GM18867 (cell line): ENCODE measurements at regions not wholly inside any gene's neighbourhood (a gene's known extent, or its start where the extent isn't known, plus 50 kb on each side); places are given as distances from the start of the nearest gene placed in this dataset.

Experiments used
- ATAC-seq: cut with Tn5 transposase; IDR thresholded peaks from one replicate; pipeline ENCODE4 v1.9.1; 2021; ENCODE audit warnings: mild to moderate bottlenecking, moderate library complexity; ENCODE audit not compliant: unreplicated experiment

DNA sequence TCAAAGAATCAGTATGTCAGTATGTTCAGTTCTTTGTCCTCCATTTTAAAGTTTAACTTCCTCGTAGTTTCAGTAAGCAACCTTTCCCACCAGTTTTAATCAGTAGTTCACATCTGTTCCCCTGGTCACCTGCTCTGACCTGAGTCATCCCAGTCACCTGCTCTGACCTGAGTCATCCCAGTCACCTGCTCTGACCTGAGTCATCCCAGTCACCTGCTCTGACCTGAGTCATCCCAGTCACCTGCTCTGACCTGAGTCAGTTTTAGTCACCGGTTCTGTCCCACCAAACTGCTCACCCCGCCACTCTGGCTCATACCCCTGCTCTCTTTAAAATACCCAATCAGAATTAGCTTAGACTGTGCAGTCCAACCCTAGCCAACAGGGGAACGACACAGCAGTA, 180.1 kb upstream of the CNTN6 start:
- peak; percentile 46 for ATAC-seq

DNA sequence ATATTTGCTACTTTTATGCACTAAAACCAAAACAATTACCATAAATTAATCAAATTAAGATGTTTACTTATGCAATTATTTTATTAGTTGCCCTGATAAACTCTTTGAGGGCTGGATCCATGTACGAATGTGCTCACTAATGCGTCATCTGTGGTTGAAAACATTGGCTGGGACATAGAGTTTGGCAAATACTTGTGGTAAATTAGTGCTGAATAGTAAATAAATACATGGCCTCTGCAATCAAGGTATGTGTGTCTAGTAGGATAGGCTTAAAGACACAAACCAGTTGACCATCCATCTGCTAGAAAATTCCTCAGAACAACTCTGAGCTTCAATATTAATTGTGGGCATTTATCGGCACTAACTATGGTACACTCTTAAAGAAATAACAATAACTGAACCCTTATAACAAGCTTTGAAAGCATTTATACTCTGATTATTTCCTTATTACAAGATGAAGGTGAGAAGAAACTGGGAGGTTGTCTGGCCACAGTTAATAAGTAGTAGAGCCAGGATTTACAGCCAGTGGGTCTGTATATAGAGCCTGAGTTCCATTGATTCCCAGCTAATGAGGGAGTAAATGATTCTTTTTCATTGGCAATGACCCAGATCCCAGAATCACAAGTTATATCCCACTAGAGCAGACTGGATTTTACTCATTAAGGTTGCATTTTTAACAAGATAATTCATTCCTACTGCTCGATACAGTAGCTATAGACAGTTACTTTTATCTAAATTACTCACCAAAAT, 169.5 kb upstream of the CNTN6 start:
- no peak for ATAC-seq

DNA sequence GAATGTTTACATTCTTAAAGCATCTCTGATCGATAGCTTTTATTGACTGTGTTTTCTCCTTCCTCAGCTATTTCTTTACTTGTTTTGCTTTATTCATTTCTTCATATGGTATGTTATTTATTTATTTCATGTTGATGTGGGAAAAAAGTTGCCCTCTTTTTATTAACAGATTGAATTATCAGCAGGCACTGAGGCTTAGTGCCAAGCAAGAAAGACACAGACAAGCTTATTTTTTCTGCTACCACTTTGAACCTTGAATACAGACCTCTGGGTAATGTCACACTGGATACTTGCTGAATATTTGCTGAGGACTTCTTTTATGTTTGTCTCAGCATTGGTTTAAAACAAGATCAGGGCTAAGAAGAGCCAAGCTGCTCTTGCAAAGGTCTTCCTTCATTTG, 162.0 kb upstream of the CNTN6 start:
- ATAC-seq: no peak

DNA sequence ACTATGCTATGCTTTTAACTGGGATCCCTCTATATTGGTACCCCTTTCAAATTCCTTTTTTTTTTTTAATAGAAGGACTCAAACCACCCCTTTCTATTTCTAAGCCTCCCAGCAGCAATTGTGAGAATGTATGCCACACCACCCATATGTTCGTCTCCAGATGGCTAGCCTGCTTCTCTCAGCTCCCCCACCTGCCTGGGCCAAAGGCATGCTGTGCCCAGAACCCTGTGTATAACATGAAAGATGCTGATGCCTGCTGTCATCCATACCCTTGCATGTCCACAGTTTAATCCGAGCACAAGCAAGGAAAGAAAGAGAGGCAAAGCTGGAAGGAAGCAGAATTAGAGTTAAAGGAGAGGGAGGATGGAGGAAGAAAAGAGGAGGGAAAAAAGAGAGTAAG, 159.5 kb upstream of the CNTN6 start:
- no peak for ATAC-seq

DNA sequence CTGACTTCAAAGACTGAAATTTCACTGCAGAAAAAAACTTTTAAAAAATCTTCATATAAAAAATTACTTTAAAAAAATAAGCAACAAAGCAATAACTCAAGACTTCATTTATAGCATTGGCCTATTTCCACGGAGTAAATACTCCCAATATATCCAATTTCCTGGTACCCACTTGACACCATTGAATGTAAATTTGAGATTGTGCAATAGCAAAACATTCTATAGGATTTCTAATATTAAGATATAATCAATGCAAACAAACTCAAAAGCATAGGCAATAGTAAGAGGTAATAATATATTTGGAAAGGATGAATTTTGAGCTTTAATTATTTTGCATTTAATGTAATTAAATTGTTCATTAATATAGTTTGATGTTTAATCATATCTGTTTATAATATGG, 148.0 kb upstream of the CNTN6 start:
- ATAC-seq: no peak

DNA sequence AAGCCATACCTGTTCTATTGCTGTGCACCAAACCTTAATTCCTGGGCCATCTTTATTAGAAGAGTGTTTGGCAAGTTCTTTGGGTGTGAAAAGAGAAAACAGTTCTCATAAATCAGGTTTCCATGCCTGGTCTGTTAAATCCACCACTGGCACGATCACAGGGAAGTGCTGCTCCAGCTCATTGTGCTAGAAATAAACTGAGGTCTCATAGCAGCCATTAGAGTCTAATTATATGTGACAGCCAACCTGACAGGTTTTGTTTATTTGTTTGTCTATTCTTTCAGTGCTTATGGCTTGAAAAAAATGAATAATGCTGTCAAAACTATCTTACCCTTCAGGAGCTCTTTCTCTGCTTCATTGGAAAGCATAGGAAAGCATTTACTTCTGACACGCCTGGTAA, 147.1 kb upstream of the CNTN6 start:
- no peak for ATAC-seq

DNA sequence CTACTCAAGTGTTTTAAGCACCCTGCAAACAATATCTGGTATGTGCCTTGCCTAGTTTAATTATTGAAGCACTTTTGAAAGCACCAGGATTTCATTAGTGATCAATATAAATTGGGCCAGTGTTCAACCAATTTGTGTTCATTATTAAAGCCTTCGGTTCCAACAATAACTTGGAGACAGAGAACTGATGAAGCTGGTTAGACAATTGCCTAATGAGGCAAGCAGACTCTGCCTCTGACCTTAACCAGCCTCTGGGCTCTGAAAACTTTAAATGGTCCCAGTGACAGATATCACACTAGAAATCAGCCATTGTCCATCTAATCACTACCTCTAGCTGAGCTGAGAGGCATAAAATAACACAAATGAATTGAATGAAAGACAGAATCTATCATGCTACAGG, 139.9 kb upstream of the CNTN6 start:
- no peak for ATAC-seq

DNA sequence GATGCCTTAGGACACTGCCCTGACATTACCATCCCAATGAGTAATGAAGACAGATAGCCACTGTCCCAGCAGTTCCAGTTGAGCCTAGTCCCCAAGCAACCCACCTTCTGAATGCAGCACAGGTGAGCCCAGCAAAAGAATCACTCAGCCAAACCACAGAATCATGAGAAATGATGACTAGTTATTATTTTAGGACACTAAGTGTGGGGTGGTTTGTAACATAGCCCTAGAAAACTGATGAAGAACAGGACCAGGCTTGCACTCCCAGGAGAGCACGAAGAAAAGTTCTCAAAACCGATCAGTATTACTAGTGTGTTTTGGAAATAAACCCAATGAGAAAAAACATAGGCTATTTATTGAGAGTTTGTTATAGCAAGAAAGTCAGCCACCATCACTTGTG, 129.6 kb upstream of the CNTN6 start:
- no peak for ATAC-seq

DNA sequence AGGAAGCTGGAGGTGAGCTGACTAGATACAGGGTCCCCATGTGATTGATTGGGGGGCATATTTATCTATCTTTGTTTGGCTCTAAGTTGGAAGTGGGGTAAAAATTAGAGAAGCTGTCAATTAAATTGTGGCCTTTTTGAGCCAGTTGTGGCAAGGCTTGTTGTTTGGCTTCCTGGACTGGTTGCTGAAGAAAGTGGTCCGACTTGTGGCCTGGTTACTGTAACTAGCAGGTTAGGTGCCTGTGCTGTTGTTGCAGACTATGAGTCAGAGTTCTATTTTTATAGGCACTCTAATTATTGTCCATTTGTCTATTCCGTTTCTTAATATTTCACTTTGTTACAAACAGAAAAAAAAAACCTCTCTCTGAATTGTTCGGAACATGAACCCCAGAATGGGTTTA, 129.1 kb upstream of the CNTN6 start:
- no peak for ATAC-seq

DNA sequence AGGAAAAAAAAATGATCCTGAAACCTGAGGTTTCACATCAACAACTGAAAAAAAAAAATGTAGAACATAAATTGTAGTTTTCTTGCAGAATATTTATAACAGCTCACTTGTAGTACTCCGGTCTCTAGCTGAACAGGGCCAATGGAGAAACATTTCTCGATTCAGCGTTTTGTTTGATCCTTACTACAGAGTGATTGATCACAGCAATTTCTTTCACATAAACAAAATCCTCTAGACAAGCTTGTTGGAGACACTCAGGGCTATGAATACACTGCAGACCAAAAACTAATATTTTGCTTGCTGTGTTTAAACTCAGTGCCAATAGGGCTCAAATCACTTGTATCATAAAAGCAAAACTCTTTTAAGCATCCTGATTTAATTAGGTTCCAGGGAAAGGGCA, 127.0 kb upstream of the CNTN6 start:
- no peak for ATAC-seq

DNA sequence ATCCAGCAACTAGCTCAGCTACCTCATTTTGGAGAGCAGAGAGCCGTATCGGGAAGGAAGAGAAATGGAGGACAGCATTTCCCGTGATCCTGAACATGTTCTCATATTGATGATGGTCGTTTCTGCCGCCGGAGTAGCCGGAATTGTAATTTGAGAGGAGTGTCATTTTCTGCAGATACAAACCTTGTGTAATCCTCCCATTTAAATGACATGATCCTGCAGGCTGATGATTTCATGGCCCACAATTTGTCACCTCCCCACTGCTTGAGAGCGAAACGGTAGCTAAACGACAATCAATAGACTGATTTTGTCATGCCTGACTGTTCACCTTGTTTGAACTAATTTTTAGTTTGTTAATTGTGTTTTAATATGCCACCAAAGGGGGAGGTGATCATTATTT, 126.5 kb upstream of the CNTN6 start:
- ATAC-seq: no peak

DNA sequence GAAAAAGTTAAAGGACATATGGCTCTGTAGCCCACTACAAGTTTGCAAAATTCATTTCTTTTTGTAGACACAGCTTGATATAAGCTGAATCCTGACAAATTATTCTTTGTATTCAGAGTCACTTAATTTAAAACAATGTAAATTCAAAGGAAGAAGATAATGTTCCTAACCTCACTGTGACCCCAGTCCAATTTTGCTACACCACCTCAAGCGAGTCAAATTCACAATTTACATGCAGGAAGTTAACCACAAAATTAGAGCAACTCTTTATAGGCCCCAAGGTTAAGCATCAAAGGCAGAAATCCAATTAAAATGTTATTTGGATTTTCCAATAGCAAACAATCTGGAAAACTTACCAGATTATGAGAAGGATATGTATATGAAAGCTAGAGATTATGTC, 119.5 kb upstream of the CNTN6 start:
- no peak for ATAC-seq

DNA sequence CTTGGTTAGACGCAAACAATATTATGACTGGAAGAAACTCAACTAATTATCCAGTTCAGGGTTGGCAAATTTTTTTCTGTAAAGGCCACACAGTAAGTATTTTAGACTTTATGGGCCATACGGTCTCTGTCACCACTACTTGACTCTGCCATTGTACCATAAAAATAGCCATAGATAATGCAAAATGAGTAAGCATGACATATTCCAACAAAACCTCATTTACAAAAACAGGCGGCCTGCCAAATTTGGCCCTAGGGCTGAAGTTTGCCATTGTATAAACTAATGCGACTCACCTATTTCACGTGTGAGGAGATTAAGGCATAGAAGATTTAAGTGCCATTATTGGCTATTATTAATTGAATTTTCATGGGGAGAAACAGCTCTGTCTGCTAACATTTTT, 116.8 kb upstream of the CNTN6 start:
- ATAC-seq: no peak

DNA sequence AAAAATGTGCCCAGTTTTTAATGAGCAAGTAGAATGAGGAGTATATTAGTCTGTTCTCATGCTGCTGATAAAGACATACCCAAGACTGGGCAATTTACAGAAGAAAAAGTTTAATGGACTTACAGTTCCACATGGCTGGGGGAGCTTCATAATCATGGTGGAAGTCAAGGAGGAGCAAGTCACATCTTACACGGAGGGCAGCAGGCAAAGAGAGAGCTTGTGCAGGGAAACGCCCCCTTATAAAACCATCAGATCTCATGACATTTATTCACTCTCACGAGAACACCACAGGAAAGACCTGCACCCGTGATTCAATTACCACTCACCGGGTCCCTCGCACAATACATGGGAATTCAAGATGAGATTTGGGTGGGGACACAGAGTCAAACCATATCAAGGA, 111.7 kb upstream of the CNTN6 start:
- no peak for ATAC-seq

DNA sequence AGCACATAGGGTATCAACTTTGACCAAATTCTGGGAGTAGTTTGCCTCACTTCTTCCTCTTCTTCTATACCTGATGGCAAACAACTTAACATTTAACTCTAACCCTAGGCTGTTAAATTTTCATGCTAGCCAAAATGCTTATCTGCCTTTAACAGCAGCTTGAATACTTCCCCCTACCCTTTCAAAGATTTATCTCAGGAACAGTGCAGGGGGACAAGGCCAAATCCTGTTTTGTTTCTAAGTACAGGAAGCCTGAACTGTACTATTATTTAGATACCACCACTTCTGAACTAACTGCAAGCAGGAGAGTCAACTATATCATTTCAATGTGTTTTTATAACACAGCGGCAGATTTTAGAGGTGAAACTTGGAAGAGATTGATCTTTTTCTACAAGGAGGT, 104.0 kb upstream of the CNTN6 start:
- no peak for ATAC-seq

DNA sequence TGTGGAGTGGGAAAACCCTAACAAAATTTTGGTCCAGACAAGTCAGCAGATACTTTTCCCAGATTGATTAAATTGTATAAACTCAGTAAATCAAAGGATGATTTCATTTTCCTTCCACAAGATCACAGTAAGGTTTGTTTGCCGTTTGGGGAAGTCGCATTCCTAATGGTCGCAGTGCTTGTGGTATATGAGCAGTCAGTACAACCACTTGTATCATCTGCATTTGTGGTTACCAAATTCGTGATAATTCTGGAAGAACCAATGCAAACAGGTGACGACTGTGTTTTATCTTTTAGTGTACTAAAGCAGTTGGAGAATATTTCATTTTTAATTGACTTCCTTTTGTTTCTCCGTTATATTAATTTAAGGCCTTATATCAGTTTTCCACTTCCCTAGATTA, 100.0 kb upstream of the CNTN6 start:
- ATAC-seq: no peak

DNA sequence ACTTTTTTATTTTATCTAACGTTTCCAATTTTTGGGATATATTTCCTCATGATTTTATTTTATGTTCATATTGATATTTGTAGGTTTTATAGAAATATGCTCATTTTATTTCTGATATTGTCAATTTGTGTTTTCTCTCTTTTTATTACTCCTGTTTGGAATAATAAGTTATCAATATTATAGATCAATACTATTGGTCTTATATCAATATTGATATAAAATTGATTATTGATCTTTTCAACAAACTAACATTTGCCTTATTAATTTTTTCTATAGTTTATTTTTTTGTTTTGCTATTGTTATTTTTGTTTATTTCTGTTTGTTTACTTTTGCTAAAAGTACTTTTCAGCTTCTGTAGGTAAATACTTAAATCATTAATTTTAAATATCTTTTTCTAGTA, 90.8 kb upstream of the CNTN6 start:
- no peak for ATAC-seq

DNA sequence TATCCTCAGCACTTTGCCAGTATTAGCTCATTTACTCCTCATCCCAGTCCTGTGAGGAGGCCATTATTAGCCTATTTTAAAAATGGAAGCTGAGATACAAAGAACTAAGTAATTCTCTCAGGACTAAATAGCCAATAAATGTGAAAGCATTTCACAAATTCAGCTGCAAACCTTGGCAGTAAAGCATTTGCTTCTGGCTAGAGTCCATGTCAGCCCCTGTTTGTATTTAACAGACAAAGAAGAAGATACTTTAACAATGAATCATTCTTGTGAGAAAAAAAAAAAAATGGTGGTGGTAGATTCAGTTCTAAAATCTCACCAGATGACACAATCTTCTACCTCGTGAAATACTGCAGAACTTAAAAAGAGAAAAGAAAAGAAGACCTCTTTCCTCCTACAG, 85.0 kb upstream of the CNTN6 start:
- no peak for ATAC-seq

DNA sequence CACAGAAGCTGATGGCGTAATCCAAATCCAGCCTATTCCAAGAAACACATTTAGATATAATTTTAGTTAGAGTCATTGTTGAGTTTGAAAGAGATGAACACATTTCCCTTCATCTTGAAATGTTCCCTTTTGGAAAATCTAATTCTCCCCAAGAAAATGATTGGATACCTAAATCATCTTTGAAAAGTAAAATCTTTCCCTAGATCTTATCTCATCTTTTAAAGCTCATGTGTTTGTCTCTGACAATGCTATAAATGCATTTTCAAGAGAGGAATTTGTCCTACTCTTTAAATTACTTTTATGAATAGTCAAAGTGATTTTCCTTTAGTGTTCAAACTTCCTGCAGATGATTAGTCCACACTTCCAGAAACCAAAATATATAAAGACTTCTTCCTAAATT, 82.6 kb upstream of the CNTN6 start:
- no peak for ATAC-seq

DNA sequence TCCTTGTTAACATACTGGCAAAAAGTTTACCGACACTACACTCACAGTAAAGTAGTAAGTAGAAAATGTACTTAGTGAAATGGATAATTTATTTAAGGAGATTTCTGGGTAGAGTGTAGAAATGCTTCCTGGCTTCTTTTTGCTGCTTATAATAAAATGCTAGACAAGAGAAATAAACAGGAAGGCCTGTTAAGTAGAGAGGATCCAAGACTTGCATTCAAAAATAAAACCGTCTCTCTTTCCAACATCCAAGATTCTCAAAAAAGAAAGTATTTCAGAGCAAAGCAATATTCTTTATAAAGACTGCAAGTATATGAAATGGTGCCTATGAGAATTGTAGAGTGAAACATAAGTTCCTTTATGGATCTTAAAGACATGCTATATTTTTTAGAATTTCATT, 77.0 kb upstream of the CNTN6 start:
- no peak for ATAC-seq

DNA sequence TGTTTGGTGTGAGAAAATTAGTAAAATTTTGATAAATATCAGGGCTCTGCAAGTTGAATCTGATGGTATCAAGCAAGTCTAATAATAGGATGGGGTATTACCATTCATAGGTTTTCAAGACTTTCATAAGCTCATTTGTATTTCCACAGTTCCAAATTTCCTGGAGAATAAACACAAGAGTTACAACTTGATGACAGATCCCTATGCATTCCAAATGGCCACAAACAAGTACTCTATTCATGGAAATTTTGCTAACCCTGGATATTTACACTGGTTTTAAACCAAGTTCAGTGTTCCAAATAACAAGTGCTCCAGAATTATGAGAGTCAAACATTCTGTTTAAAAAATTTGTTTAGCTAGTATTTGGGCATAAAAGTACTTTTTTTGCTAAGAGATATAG, 75.0 kb upstream of the CNTN6 start:
- no peak for ATAC-seq

DNA sequence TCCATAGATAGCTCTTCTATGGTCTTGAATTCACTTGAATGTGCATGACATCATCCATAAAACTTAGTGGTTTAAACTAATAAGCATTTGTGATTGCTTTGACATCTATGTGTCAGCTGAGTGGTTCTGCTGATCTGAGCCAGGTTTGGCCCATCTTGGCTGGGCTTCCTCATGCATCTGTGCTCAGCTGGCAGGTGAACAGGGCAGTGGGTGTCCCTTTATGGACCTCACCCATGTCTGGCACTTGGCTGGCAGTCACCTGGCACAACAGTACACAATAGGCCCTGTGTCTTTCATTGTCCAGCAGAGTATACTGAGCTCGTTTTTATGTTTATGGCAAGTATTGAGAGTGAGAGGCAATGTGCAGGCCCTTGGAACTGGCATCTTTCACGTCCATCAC, 73.7 kb upstream of the CNTN6 start:
- no peak for ATAC-seq

DNA sequence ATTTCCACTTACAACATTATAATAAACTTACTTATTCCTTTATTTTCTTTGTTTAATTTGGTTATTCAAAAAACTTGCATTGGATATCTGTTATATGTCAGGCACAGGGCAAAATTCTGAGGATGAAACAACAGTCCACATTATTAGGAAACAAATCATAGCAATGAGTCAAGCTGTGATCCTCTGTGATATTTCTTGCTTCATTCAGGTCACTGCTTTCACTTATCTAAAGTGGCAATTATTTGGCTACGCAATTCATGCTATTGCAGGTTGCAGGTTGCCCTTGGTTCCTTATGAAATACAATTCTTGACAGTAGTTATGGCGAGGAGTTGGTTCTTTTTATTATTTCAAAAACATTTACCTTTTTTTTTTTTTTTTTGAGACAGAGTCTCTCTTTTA, 66.4 kb upstream of the CNTN6 start:
- ATAC-seq: no peak
